ENCODE measurements at regions not wholly inside any gene's neighbourhood (a gene's known extent, or its start where the extent isn't known, plus 50 kb on each side); places are given as distances from the start of the nearest gene placed in this dataset.

DNA sequence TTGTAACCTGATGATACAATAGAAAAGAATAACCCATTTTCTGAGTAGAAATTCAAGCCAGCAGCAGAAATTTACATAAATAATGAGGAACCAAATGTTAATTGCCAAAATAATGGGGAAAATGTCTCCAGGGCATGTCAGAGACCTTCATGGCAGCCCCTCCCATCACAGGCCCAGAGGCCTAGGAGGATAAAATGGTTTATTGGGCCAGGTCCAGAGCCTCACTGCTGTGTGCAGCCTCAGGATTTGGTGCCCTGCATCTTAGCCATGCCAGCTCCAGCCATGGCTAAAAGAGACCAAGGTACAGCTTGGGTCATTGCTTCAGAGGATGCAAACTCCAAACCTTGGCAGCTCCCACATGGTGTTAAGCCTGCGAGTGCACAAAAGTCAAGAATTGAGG is 352.1 kb upstream of the MEIS2 start:
- intact Hi-C loops (cut with DNase I), result no loop called here
- H3K27ac ChIP-seq, result no peak overlapping the region
- H3K4me1 ChIP-seq (replicated peaks), result no peaks in the 10 kb centered on the region
- H3K4me3 ChIP-seq, result no peak overlapping the region
- DNase-seq (ENCODE audit: low spot score), result no peak
- 100% methylated on average over 1 of the region's 1 CpG for WGBS
- H3K27me3 ChIP-seq (replicated peaks; ENCODE audit: insufficient read depth), result no peaks in the 10 kb centered on the region
- H3K9me3 ChIP-seq, result no peaks in the 10 kb centered on the region
- TF ChIP-seq POLR2A (IDR thresholded peaks at IDR 0.05) (no peak), POLR2AphosphoS5 (IDR thresholded peaks at IDR 0.05) (no peak)
- TF ChIP-seq, protein P1, sequence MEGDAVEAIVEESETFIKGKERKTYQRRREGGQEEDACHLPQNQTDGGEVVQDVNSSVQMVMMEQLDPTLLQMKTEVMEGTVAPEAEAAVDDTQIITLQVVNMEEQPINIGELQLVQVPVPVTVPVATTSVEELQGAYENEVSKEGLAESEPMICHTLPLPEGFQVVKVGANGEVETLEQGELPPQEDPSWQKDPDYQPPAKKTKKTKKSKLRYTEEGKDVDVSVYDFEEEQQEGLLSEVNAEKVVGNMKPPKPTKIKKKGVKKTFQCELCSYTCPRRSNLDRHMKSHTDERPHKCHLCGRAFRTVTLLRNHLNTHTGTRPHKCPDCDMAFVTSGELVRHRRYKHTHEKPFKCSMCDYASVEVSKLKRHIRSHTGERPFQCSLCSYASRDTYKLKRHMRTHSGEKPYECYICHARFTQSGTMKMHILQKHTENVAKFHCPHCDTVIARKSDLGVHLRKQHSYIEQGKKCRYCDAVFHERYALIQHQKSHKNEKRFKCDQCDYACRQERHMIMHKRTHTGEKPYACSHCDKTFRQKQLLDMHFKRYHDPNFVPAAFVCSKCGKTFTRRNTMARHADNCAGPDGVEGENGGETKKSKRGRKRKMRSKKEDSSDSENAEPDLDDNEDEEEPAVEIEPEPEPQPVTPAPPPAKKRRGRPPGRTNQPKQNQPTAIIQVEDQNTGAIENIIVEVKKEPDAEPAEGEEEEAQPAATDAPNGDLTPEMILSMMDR (IDR thresholded peaks at IDR 0.05), result no peak
- no peaks in the 10 kb centered on the region for H3K36me3 ChIP-seq

DNA sequence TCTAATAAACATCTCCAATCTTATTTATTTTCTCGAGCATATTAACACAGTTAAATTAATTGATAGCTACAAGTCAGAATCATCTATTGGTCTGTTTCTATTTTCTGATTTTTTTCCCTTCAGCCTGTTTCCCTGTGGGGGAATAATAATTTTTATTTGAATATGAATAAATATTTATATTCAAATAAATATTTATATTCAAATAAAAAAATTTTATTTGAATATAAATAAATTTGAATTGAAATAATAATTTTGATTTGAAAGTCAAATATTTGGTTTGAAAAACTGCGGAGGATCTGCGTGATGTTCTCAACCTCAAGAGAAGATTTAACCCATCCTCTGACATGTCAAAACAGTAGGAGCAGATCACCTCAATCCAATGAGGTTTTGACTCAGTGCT is 380.1 kb upstream of the MEIS2 start:
- intact Hi-C loops (cut with DNase I), result no loop called here
- WGBS, result 71% methylated on average over 3 of the region's 3 CpGs

DNA sequence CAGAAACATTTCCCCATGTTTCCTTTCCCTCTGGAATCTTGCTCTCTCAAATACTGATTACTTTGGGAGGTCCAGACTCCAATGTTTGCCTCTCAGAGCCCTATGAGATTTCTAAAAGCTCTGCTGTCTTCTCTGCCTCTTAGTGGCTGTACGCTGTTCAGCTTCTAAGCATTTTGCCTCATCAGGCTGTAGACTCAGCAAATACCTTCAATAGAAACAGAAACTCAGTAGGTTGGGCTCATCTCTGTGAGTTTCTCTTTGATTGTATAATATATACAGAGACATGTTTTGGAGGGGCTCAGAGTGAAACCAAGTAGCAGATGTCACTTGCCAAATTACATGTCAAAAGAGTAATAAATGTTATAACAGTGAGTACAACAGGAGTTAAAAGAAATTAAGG is 380.8 kb upstream of the MEIS2 start:
- DNase-seq (ENCODE audit: low spot score), result no peak
- no peak for TF ChIP-seq POLR2A (IDR thresholded peaks at IDR 0.05)
- TF ChIP-seq POLR2AphosphoS5 (IDR thresholded peaks at IDR 0.05), result no peak
- TF ChIP-seq, protein P1 (IDR thresholded peaks at IDR 0.05), result no peak
- intact Hi-C loops (cut with DNase I), result no loop called here
- WGBS, result 54% methylated on average over 1 of the region's 1 CpG
- Histone ChIP-seq H3K36me3 (no peaks in the 10 kb centered on the region), H3K27ac (no peak overlapping the region), H3K9me3 (no peaks in the 10 kb centered on the region), H3K4me3 (no peak overlapping the region), H3K4me1 (replicated peaks) (no peaks in the 10 kb centered on the region), H3K27me3 (replicated peaks; ENCODE audit: insufficient read depth) (no peaks in the 10 kb centered on the region)

More for the DNA sequence above, 380.1 kb upstream of the MEIS2 start:
- H3K27ac ChIP-seq, result no peak overlapping the region
- H3K36me3 ChIP-seq, result no peaks in the 10 kb centered on the region
- no peaks in the 10 kb centered on the region for H3K4me1 ChIP-seq (replicated peaks)
- no peaks in the 10 kb centered on the region for H3K9me3 ChIP-seq
- H3K27me3 ChIP-seq (replicated peaks; ENCODE audit: insufficient read depth), result no peaks in the 10 kb centered on the region
- DNase-seq (ENCODE audit: low spot score), result no peak
- H3K4me3 ChIP-seq, result no peak overlapping the region
- TF ChIP-seq POLR2AphosphoS5 (IDR thresholded peaks at IDR 0.05) (no peak), POLR2A (IDR thresholded peaks at IDR 0.05) (no peak)
- TF ChIP-seq, protein P1 (IDR thresholded peaks at IDR 0.05), result no peak

DNA sequence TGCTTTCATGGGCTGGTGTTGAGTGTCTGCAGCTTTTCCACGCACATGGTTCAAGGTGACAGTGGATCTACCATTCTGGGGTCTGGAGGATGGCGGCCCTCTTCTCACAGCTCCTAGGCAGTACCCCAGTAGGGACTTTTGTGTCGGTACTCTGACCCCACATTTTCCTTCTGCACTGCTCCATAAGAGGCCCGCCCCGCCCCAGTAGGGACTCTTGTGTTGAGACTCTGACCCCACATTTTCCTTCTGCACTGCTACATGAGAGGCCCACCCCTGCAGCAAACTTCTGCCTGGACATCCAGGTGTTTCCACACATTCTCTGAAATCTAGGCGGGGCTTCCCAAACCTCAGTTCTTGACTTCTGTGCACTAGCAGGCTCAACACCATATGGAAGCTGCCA is 383.4 kb upstream of the MEIS2 start:
- no peak for DNase-seq (ENCODE audit: low spot score)
- WGBS, result 98% methylated on average over 6 of the region's 6 CpGs
- no peak overlapping the region for H3K27ac ChIP-seq
- H3K36me3 ChIP-seq, result no peaks in the 10 kb centered on the region
- no peak overlapping the region for H3K4me3 ChIP-seq
- H3K27me3 ChIP-seq (replicated peaks; ENCODE audit: insufficient read depth), result no peaks in the 10 kb centered on the region
- intact Hi-C loops (cut with DNase I), result no loop called here
- no peaks in the 10 kb centered on the region for H3K9me3 ChIP-seq
- H3K4me1 ChIP-seq (replicated peaks), result no peaks in the 10 kb centered on the region
- TF ChIP-seq, protein P1 (IDR thresholded peaks at IDR 0.05), result no peak
- TF ChIP-seq POLR2AphosphoS5 (IDR thresholded peaks at IDR 0.05) (no peak), POLR2A (IDR thresholded peaks at IDR 0.05) (no peak)

DNA sequence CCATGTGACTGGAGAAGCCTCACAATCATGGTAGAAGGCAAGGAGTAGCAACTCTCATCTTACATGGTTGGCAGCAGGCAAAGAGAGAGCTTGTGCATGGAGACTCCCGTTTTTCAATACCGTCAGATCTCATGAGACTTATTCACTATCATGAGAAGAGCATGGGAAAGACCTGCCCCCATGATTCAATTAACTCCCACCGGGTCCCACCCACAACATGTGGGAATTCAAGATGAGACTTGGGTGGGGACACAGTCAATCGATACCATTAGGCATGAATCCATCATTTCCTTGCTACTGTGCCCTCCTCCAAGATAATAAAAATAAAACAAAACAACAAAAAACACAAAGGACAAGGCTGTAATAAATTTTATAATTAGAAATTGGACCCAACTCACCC is 384.7 kb upstream of the MEIS2 start:
- no peak overlapping the region for H3K27ac ChIP-seq
- H3K9me3 ChIP-seq, result no peaks in the 10 kb centered on the region
- H3K27me3 ChIP-seq (replicated peaks; ENCODE audit: insufficient read depth), result no peaks in the 10 kb centered on the region
- TF ChIP-seq POLR2A (IDR thresholded peaks at IDR 0.05) (no peak), POLR2AphosphoS5 (IDR thresholded peaks at IDR 0.05) (no peak)
- TF ChIP-seq, protein P1 (IDR thresholded peaks at IDR 0.05), result no peak
- H3K4me1 ChIP-seq (replicated peaks), result no peaks in the 10 kb centered on the region
- H3K4me3 ChIP-seq, result no peak overlapping the region
- intact Hi-C loops (cut with DNase I), result no loop called here
- H3K36me3 ChIP-seq, result no peaks in the 10 kb centered on the region
- no peak for DNase-seq (ENCODE audit: low spot score)
- WGBS, result 90% methylated on average over 4 of the region's 4 CpGs

All from prostate gland (tissue), 2 donors.